GM08714 (cell line): ENCODE measurements at regions not wholly inside any gene's neighbourhood (a gene's known extent, or its start where the extent isn't known, plus 50 kb on each side); places are given as distances from the start of the nearest gene placed in this dataset.

Experiments
- H3K4me3 ChIP-seq: fragments of 200-500 bp; sonication (Bioruptor generic); 2 replicates; pipeline ENCODE4 v1.5.1; 2014; ENCODE audit warnings: mild to moderate bottlenecking, low read length, inconsistent platforms
- ZNF274 ChIP-seq: IDR thresholded peaks from 2 replicates; pipeline ENCODE4 v1.6.1; 2012; ENCODE audit warnings: mild to moderate bottlenecking, low read depth, low read length

GRCh38 chr4:110797486-110797885 is 174.6 kb upstream of the PITX2 start:
- H3K4me3 ChIP-seq = no peak overlapping the region
- TF ChIP-seq ZNF274 = no peak

DNA sequence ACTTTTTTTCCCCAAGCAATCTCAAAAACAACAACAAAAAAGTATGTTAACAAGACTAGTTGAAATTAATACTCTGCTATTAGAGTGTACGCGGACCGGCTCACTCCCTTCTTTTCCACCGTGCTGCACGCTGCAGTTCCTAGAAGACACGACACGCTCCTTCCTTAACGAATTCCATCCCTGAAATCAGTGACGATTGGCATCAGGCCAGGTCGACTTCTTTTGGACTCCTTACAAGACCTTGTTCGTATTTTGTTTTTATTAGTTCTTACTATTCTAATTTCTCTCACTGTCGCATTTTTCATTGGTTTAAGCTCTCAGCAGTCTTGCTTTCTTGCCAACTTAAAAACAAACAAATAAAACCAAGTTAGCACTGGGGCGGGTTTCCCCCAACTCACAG is 175.8 kb upstream of the PITX2 start:
- no peak for TF ChIP-seq ZNF274
- H3K4me3 ChIP-seq = no peak overlapping the region

DNA sequence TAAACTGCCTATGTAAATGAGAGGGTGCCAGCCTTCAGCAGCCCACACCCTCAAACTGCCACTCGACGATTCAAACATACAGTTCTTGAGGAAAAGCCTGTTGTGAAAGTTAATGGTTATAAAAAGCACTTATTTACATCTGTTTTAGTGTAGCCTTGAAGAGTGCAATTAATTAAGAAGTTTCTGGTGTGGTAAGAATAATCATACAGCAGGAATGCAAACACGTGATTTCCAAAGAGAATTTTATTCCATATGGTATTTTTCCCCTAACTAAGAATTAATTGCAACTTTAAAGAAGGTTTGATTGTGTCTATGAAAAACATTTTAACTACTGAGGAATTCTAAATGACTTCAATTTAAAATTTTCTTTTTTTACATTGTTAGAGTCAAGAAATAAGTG is 176.3 kb upstream of the PITX2 start:
- H3K4me3 ChIP-seq = no peak overlapping the region
- no peak for TF ChIP-seq ZNF274

GRCh38 chr4:110801591-110801990 is 178.7 kb upstream of the PITX2 start:
- H3K4me3 ChIP-seq = no peak overlapping the region
- no peak for TF ChIP-seq ZNF274

DNA sequence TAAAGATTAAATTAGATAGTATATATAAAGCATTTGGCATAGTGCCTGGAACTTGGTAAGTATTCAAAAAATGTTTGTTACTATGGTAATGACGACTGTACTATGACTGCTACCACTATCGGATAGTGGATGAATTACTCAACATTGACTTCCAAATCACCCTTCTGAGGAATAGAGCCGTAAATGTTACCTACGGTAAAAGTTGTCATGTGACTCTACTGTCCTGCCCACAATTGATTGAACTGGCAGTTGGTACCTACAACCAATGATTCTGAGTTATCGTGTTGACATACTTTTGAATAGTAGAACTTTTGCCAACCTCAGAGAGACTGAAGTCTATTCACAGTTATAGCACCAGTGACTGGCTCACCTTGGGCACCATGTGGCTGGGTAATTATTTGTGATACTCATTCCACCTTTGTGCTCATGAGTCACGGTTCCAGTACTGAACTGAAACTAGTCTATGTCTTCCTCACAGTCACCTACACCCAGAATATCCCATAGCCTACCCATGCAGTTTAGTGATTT is 185.5 kb upstream of the PITX2 start:
- H3K4me3 ChIP-seq = no peak overlapping the region
- TF ChIP-seq ZNF274 = no peak

DNA sequence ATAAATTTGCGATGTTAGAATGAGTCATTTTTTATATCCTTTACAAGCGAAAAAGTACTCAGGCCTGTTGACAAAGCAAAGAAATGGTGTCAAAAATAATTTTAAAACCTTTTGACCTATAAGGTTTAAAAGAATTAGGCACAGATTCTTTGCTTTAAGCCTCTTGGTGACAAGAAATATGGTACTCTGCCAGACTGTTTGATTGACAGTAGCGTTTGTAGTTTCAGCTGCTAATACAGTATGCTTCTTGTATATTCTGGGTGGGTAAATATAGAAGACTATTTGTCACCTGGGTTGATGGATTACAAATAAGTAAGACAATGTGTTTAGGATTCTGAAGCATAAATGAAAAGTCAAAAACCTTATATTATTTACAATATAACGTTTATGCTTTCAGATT is 193.1 kb upstream of the PITX2 start:
- no peak for TF ChIP-seq ZNF274
- no peak overlapping the region for H3K4me3 ChIP-seq

DNA sequence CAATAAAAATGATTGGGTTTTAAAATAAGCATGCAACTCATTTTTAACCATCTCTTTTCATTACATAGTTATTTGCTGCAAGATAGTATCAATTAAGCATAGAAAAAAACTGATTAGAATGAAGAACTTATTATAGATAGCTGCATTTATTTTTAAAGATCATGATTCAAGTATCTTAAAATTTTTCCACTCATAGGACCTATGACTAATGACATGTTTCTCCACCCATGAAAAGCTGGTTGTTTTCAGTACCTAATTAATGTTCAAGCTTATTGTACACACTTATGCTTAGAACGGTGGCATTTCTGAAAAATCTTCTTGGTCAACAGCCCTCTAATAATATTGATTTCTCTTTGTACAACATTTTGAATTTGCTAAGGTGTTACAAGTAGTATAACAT is 193.5 kb upstream of the PITX2 start:
- TF ChIP-seq ZNF274 = no peak
- H3K4me3 ChIP-seq = no peak overlapping the region

DNA sequence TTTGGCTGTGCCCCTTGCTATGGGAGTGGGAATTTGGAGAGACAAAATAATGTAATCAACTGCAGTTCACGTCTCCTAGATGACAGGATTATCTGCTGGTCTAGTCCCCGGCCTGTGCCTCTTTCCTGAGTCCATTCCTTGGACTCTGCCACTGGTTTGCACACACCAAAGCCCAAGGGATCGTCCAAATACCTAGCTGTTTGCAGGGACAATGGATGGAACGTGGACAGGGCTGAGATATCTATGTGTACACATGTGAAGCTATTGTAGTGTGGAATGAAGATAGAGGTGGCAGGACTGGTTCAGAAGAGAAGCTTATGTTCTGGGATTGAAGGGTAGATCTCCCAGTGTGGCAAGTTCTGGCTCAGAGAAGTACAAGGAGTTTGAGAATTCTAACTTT is 198.3 kb upstream of the PITX2 start:
- no peak for TF ChIP-seq ZNF274
- H3K4me3 ChIP-seq = no peak overlapping the region

DNA sequence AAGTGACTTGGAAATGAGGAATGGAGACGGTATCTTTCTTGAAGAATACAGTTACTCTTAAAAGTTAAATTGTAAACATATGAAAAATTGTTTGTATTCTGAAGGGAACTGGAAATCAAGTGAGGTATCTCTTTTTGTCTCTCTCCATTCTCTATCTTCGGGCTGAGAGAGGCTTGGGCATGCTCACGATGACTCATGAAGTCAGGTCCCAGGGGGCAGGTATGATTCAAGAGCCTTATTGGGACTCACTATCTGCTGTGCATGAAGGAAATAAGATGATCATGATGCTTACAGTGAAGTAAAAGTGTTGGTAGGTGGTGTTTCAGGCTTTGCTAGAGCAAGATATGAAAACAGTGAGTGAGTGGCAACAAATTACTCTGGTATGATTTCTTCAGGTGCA is 200.4 kb upstream of the PITX2 start:
- no peak for TF ChIP-seq ZNF274
- no peak overlapping the region for H3K4me3 ChIP-seq

DNA sequence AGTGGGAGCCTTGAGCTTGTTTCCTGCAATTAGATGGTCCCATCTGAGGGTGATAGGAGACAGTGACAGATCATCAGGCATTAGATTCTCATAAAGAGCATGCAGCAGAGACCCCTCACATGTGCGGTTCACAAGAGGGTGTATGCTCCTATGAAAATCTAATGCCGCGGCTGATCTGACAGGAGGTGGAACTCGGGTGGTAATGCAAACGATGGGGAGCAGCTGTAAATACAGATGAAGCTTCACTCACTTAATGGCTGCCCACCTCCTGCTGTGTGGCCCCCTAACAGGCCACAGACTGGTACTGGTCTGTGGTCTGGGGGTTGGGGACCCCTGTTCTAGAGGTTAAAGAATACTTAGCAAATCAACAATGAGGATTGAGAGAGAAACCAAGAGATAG is 201.5 kb upstream of the PITX2 start:
- no peak overlapping the region for H3K4me3 ChIP-seq
- TF ChIP-seq ZNF274 = no peak

GRCh38 chr4:110826656-110827055 is 203.8 kb upstream of the PITX2 start:
- no peak overlapping the region for H3K4me3 ChIP-seq
- no peak for TF ChIP-seq ZNF274

- no peak overlapping the region for H3K4me3 ChIP-seq
- no peak for TF ChIP-seq ZNF274
Measured at GRCh38 chr4:110830461-110830860, 207.6 kb upstream of the PITX2 start.

DNA sequence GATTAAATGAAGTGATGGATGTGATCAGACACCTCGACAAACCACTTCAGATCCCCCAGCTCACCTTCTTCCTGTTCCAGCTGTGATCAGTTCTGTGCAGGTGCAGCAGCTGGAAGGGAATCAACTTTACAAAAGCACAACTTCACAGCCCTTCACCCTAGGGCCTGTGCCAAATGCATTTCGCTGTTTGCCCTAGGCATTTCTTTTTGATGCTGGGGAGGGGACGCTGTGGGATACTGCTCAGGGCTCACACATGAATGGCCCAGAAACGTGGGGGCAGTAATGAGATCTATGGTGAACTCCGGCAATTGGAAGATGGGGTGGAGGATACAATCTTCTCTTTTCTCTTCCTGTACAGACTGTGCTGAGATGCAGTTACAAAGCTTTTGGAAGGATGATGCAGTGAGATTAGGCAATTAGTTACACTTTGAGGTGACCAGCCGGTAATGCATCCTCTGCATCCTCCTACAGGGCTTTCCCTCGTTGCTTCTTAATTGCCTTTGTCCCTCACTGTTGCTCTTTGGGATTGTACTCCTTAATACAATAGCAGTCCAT is 215.1 kb upstream of the PITX2 start:
- no peak overlapping the region for H3K4me3 ChIP-seq
- no peak for TF ChIP-seq ZNF274

DNA sequence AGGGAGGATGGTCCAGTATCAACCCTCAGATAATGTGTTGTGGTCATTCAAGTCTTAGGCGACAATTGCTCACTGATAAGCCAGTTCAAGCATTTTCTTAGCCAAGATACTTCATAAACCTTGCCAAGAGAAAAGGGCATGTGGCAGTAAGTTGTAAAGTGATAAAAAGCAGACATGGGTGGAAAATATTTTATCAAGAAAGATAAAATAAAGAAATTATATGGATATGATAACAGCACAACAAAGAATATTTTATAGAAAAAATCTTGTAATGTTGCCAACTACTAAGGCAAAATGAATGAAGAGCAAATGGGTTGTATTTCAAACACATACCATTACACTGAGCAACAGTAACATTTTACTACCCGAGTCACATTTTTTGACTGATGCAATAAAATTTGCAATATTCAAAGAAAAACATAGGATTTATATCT is 217.4 kb upstream of the PITX2 start:
- TF ChIP-seq ZNF274 = no peak
- H3K4me3 ChIP-seq = no peak overlapping the region

DNA sequence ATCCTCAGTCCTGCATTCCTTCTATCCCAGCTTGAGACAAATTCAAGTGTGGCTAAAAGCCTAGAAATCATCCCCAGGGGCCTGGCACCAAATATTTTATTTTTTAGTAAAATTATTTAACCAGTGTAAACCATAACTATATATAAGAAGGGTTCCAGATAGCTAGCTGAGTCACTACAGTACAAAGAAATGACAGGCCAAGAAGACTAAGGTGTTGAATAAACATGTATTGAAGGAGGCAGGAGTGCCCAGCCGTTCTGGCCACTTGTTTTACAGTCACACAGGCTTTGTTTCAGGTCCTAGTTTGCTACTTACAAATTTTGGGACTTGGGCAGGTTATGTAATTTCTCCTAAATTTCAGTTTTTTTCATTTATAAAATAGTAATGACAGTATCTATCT is 225.9 kb upstream of the PITX2 start:
- no peak overlapping the region for H3K4me3 ChIP-seq
- no peak for TF ChIP-seq ZNF274

- H3K4me3 ChIP-seq = no peak overlapping the region
- TF ChIP-seq ZNF274 = no peak
Measured at GRCh38 chr4:110849461-110849860, 226.6 kb upstream of the PITX2 start.
